Glomerular visceral epithelial cell (primary cell): ENCODE measurements at regions not wholly inside any gene's neighbourhood (a gene's known extent, or its start where the extent isn't known, plus 50 kb on each side); places are given as distances from the start of the nearest gene placed in this dataset.

Source experiments
- DNase-seq: peaks from one replicate; pipeline ENCODE4 v3.0.0-alpha.2; 2016; ENCODE audit errors: extremely low spot score

- no peak for DNase-seq
Measured at GRCh38 chr13:47178090-47178950, 281.5 kb upstream of the HTR2A start.

GRCh38 chr13:47175172-47175866 lies 278.5 kb upstream of the HTR2A start:
- peak; percentile 55 for DNase-seq

GRCh38 chr13:47170971-47171370 lies 274.1 kb upstream of the HTR2A start:
- DNase-seq = no peak

- no peak for DNase-seq
Measured at GRCh38 chr13:47168618-47169017, 271.8 kb upstream of the HTR2A start.

GRCh38 chr13:47168066-47168465 lies 271.2 kb upstream of the HTR2A start:
- DNase-seq = peak; percentile 5

GRCh38 chr13:47166336-47166735 lies 269.5 kb upstream of the HTR2A start:
- DNase-seq = no peak

- no peak for DNase-seq
Measured at GRCh38 chr13:47159853-47160550, 263.1 kb upstream of the HTR2A start.

- no peak for DNase-seq
Measured at GRCh38 chr13:47158593-47158992, 261.7 kb upstream of the HTR2A start.

GRCh38 chr13:47148543-47148942 lies 251.7 kb upstream of the HTR2A start:
- DNase-seq = no peak

- DNase-seq = no peak
Measured at GRCh38 chr13:47147812-47148119, 250.9 kb upstream of the HTR2A start.

- no peak for DNase-seq
Measured at GRCh38 chr13:47146991-47147811, 250.3 kb upstream of the HTR2A start.

GRCh38 chr13:47146136-47146535 lies 249.3 kb upstream of the HTR2A start:
- DNase-seq = no peak

GRCh38 chr13:47144782-47145181 lies 247.9 kb upstream of the HTR2A start:
- no peak for DNase-seq

- DNase-seq = no peak
Measured at GRCh38 chr13:47142105-47142504, 245.3 kb upstream of the HTR2A start.

GRCh38 chr13:47139519-47139918 lies 242.7 kb upstream of the HTR2A start:
- DNase-seq = no peak

GRCh38 chr13:47136504-47136941 lies 239.7 kb upstream of the HTR2A start:
- DNase-seq = no peak

GRCh38 chr13:47135800-47136503 lies 239.1 kb upstream of the HTR2A start:
- no peak for DNase-seq

- DNase-seq = no peak
Measured at GRCh38 chr13:47134939-47135489, 238.2 kb upstream of the HTR2A start.

GRCh38 chr13:47133011-47133445 lies 236.2 kb upstream of the HTR2A start:
- DNase-seq = no peak

- no peak for DNase-seq
Measured at GRCh38 chr13:47129461-47129860, 232.6 kb upstream of the HTR2A start.

- no peak for DNase-seq
Measured at GRCh38 chr13:47126432-47126831, 229.6 kb upstream of the HTR2A start.
